ENCODE measurements at regions not wholly inside any gene's neighbourhood (a gene's known extent, or its start where the extent isn't known, plus 50 kb on each side); places are given as distances from the start of the nearest gene placed in this dataset.

- Histone ChIP-seq H3K27ac (ENCODE audit: low read length, poor library complexity, severe bottlenecking) (no peak overlapping the region), H3K36me3 (ENCODE audit: control insufficient read depth in 1 of 2, insufficient read depth in 2 of 2, low read depth in 1 of 2, low read length in 2 of 2) (peaks cover 2 to 15% of the 10 kb centered on the region in 2 experiments), H2AK5ac (ENCODE audit: low read length, severe bottlenecking) (no peak overlapping the region), H3K18ac (ENCODE audit: low read depth in 1 of 2, low read length in 2 of 2) (no peak overlapping the region), H4K91ac (ENCODE audit: low read length) (no peak overlapping the region), H2BK5ac (ENCODE audit: low read depth, low read length, poor library complexity, severe bottlenecking) (no peak overlapping the region), H2BK120ac (ENCODE audit: low read depth, low read length) (no peak overlapping the region), H3K4me2 (ENCODE audit: low read length, poor library complexity, severe bottlenecking) (no peak overlapping the region), H2AFZ (ENCODE audit: low read depth, low read length) (no peak overlapping the region), H3K4me1 (ENCODE audit: control insufficient read depth, insufficient read depth, low read depth, low read length) (peaks cover 1% of the 10 kb centered on the region), H4K8ac (ENCODE audit: low read length) (no peak overlapping the region), H3K14ac (ENCODE audit: low read length in 2 of 2) (no peak overlapping the region), H3K23ac (ENCODE audit: low read length in 2 of 2) (no peak overlapping the region), H3K4me3 (ENCODE audit: insufficient read depth in 1 of 2, low read depth in 1 of 2, low read length in 2 of 2) (no peak overlapping the region), H2BK12ac (ENCODE audit: low read length in 2 of 2) (no peak overlapping the region), H3K79me1 (replicated peaks; ENCODE audit: low read length, poor library complexity, severe bottlenecking) (peaks cover 41% of the 10 kb centered on the region), H3K4ac (ENCODE audit: low read depth in 1 of 2, low read length in 2 of 2) (no peak overlapping the region), H3K9me3 (ENCODE audit: control insufficient read depth, low read length) (no peaks in the 10 kb centered on the region), H3K27me3 (ENCODE audit: control insufficient read depth in 1 of 2, insufficient read depth in 1 of 2, low read length in 2 of 2) (no peaks in the 10 kb centered on the region), H3K9ac (ENCODE audit: low read length) (no peak overlapping the region), H2BK15ac (ENCODE audit: low read depth, poor library complexity, severe bottlenecking) (no peak overlapping the region)
- DNase-seq = peak; percentile 7
- WGBS = 85% methylated on average over 7 of the region's 7 CpGs
Measured at GRCh38 chr17:45579529-45580495, 89.3 kb upstream of the PLEKHM1 start.

GRCh38 chr17:45580924-45581323 is 90.4 kb upstream of the PLEKHM1 start:
- Histone ChIP-seq H2AK5ac (ENCODE audit: low read length, severe bottlenecking) (no peak overlapping the region), H3K4ac (ENCODE audit: low read depth in 1 of 2, low read length in 2 of 2) (no peak overlapping the region), H3K27me3 (ENCODE audit: control insufficient read depth in 1 of 2, insufficient read depth in 1 of 2, low read length in 2 of 2) (no peaks in the 10 kb centered on the region), H3K23ac (ENCODE audit: low read length in 2 of 2) (no peak overlapping the region), H3K27ac (ENCODE audit: low read length, poor library complexity, severe bottlenecking) (no peak overlapping the region), H3K4me1 (ENCODE audit: control insufficient read depth, insufficient read depth, low read depth, low read length) (peaks cover 3% of the 10 kb centered on the region), H2AFZ (ENCODE audit: low read depth, low read length) (no peak overlapping the region), H3K9me3 (ENCODE audit: control insufficient read depth, low read length) (no peaks in the 10 kb centered on the region), H3K79me1 (replicated peaks; ENCODE audit: low read length, poor library complexity, severe bottlenecking) (peaks cover 32% of the 10 kb centered on the region), H3K9ac (ENCODE audit: low read length) (no peak overlapping the region), H2BK120ac (ENCODE audit: low read depth, low read length) (no peak overlapping the region), H2BK15ac (ENCODE audit: low read depth, poor library complexity, severe bottlenecking) (no peak overlapping the region), H3K4me2 (ENCODE audit: low read length, poor library complexity, severe bottlenecking) (no peak overlapping the region), H3K4me3 (ENCODE audit: insufficient read depth in 1 of 2, low read depth in 1 of 2, low read length in 2 of 2) (no peak overlapping the region), H3K36me3 (ENCODE audit: control insufficient read depth in 1 of 2, insufficient read depth in 2 of 2, low read depth in 1 of 2, low read length in 2 of 2) (peaks cover 2 to 15% of the 10 kb centered on the region in 2 experiments), H3K18ac (ENCODE audit: low read depth in 1 of 2, low read length in 2 of 2) (no peak overlapping the region), H2BK5ac (ENCODE audit: low read depth, low read length, poor library complexity, severe bottlenecking) (no peak overlapping the region), H4K8ac (ENCODE audit: low read length) (no peak overlapping the region), H4K91ac (ENCODE audit: low read length) (no peak overlapping the region), H3K14ac (ENCODE audit: low read length in 2 of 2) (no peak overlapping the region), H2BK12ac (ENCODE audit: low read length in 2 of 2) (no peak overlapping the region)
- 85% methylated on average over 7 of the region's 7 CpGs for WGBS
- DNase-seq = peak; percentile 0

- no peak overlapping the region for H2BK15ac ChIP-seq (ENCODE audit: low read depth, poor library complexity, severe bottlenecking)
- H4K91ac ChIP-seq (ENCODE audit: low read length) = no peak overlapping the region
- no peak overlapping the region for H3K4me3 ChIP-seq (ENCODE audit: insufficient read depth in 1 of 2, low read depth in 1 of 2, low read length in 2 of 2)
- H2BK12ac ChIP-seq (ENCODE audit: low read length in 2 of 2) = no peak overlapping the region
- WGBS = 93% methylated on average over 6 of the region's 9 CpGs
- H2AFZ ChIP-seq (ENCODE audit: low read depth, low read length) = no peak overlapping the region
- H3K4me1 ChIP-seq (ENCODE audit: control insufficient read depth, insufficient read depth, low read depth, low read length) = peaks cover 4% of the 10 kb centered on the region
- H3K27ac ChIP-seq (ENCODE audit: low read length, poor library complexity, severe bottlenecking) = no peak overlapping the region
- no peak overlapping the region for H3K4ac ChIP-seq (ENCODE audit: low read depth in 1 of 2, low read length in 2 of 2)
- H2BK5ac ChIP-seq (ENCODE audit: low read depth, low read length, poor library complexity, severe bottlenecking) = no peak overlapping the region
- H2BK120ac ChIP-seq (ENCODE audit: low read depth, low read length) = no peak overlapping the region
- no peak overlapping the region for H3K18ac ChIP-seq (ENCODE audit: low read depth in 1 of 2, low read length in 2 of 2)
- no peak overlapping the region for H3K23ac ChIP-seq (ENCODE audit: low read length in 2 of 2)
- no peaks in the 10 kb centered on the region for H3K9me3 ChIP-seq (ENCODE audit: control insufficient read depth, low read length)
- peak; percentile 1 for DNase-seq
- no peak overlapping the region for H2AK5ac ChIP-seq (ENCODE audit: low read length, severe bottlenecking)
- no peak overlapping the region for H3K14ac ChIP-seq (ENCODE audit: low read length in 2 of 2)
- no peak overlapping the region for H3K9ac ChIP-seq (ENCODE audit: low read length)
- H3K4me2 ChIP-seq (ENCODE audit: low read length, poor library complexity, severe bottlenecking) = no peak overlapping the region
- H3K36me3 ChIP-seq (ENCODE audit: control insufficient read depth in 1 of 2, insufficient read depth in 2 of 2, low read depth in 1 of 2, low read length in 2 of 2) = peaks cover 2 to 14% of the 10 kb centered on the region in 2 experiments
- no peak overlapping the region for H4K8ac ChIP-seq (ENCODE audit: low read length)
- peaks cover 29% of the 10 kb centered on the region for H3K79me1 ChIP-seq (replicated peaks; ENCODE audit: low read length, poor library complexity, severe bottlenecking)
- no peaks in the 10 kb centered on the region for H3K27me3 ChIP-seq (ENCODE audit: control insufficient read depth in 1 of 2, insufficient read depth in 1 of 2, low read length in 2 of 2)
Measured at GRCh38 chr17:45581860-45582259, 91.3 kb upstream of the PLEKHM1 start.
